HG02763 (cell line): ENCODE measurements at regions not wholly inside any gene's neighbourhood (a gene's known extent, or its start where the extent isn't known, plus 50 kb on each side); places are given as distances from the start of the nearest gene placed in this dataset.
"Not testable (repeated sequence)": the region's sequence is repeated elsewhere in the genome, so short reads cannot be mapped to it uniquely, and the experiment has no call there.

Source experiments
- ATAC-seq: cut with Tn5 transposase; IDR thresholded peaks from one replicate; pipeline ENCODE4 v1.9.1; 2021; ENCODE audit warnings: mild to moderate bottlenecking, moderate library complexity; ENCODE audit not compliant: unreplicated experiment

DNA sequence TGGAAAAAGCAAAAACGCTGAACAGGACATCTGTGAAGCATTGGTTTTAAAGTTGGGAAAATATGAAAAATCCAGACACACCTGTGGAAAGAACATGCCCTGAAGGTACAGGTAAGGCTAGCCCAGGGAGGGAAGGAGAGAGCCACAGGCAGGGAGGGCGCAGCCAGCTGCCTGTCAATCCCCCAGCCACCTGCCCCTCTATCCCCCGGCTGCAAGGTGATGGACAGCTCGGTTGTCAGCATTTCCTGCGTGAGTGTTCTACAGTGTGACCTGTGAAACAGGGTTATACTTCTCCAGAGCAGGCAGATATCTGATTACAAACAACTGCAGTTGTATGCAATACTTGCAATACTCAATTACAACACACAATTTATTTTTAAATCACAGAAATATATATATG lies 358.1 kb downstream of the SMOC2 start:
- ATAC-seq = no peak

DNA sequence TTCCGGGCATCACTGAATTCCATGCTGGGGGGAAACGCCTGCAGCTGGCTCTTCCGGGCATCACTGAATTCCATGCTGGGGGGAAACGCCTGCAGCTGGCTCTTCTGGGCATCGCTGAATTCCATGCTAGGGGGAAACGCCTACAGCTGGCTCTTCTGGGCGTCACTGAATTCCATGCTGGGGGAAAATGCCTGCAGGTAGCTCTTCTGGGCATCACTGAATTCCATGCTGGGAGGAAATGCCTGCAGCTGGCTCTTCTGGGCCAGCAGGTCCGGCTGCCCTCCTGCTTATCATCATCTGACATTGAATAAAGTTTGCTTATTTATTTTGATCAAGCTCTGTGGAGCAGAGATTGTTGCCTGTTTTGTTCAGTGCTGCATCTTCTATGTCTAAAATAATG lies 355.1 kb downstream of the SMOC2 start:
- no peak for ATAC-seq

DNA sequence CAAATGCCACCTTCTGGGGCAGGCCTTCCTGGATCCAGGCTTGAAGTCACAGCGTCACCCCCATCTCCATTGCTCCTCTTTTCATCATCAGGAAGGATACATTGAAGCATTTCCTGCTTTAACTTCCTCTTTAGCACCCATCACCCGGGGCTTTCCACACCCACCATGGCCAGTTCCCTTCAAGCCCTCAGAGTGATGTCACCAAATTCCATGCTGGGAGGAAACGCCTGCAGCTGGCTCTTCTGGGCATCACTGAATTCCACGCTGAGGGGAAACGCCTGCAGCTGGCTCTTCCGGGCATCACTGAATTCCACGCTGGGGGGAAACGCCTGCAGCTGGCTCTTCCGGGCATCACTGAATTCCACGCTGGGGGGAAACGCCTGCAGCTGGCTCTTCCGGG lies 354.6 kb downstream of the SMOC2 start:
- not testable (repeated sequence) for ATAC-seq

DNA sequence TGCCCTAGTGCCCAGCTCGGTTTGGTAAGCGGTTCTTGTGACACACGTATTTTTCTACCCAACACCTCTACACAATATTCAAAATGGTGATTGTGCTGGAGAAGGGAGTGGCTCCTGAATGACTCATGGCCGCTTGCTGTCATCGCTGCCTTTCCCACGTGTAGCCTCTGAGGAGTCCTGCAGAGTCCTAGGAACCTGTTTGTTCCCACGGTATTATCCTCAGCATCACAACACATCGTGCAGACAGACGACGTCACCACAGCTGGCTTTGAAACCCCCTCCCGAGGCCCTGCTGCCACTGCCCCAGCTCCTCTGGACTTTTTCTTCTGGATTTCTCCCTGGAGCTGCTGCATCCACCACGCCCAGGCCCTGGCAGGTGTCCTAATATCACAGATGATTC lies 353.5 kb downstream of the SMOC2 start:
- ATAC-seq = no peak

DNA sequence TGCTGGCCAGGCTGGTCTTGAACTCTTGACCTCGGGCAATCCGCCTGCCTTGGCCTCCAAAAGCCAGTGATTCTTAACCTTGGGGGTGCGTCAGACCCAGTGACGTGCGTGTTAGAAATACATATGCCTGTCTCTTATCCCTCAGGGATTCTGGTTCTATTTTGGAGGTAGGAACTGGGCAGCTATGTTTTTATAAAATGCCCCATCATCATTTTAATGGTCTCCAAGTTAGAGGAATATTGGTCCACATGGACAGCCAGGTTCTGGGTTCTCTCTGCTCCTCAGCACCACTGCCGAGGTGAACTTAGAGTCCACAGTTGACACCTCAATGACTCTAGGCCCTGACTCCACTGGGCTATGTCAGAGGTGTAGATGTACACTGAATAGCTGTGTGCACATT lies 352.7 kb downstream of the SMOC2 start:
- ATAC-seq = no peak

DNA sequence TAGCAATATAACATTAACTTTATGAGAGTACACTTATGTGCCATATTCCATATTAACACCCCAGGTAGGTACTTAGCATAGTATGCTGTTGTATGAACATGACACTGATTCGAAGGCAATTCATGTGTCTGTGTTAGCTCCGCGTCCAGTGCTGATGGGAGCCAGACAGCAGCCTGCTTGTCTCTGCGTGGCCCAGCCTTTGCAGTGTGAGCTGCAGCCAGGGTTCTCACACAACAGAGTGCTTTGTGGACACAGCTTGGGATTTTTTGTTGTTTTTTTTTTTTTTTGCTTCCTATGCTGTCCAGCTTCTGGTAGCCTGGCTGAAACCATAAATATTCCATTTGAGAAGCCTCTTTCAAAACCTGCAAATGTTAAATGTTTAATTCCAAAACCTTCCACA lies 350.9 kb downstream of the SMOC2 start:
- no peak for ATAC-seq

DNA sequence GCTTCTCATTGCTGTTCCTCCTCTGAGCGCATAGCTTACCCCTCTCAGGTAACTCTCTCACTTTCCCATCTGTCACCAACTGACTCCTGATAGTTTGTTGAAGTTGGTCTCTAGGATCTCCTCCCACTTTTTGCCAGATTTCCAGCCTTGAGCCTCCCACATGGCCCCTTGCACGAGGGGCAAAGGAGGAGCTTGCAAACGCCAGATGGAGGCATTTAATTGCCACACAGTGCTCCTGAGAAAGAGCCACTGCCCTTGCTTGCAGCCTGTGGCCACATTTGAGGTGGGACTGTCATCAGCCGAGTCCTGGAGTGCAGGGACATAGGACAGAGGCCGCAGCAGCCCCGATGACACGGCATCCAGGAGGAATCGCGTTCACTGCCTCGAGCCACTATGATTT lies 348.7 kb downstream of the SMOC2 start:
- no peak for ATAC-seq

DNA sequence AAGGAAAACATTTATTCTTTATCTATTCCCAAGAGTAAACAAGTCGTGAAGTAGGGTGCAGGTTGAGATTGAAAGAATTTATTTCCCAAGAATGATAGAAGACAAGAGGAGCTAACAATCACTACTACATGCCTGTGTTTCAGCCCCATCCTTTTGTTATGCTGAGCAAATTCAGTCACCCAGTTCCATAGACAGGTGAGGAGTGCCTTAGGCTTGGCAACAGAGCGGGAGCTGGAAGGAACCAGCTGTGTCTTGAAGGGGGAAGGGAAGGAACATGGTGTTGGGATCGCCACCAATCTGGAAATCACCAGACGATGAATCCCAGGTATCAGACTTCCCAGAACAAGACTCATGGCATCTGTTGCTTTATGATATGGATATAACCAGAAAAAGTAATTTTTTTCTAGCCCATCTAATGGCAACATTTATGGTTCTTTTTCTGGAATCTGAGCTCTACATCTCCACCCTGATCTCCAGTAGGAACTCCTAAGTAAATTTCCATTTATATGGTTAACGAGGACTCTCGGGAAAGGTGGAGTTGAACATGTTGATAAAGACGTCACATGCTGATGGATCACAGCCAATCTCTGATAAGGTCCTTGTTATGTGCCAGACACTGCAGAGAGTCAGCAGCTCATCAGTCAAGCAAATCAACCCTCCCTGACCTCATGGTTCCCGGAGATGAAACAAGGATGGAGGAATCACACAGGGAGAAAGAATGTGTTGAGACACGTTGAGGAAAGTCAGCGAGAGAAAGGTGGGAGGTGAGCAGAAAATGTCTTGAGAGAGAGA lies 344.9 kb downstream of the SMOC2 start:
- ATAC-seq = no peak

DNA sequence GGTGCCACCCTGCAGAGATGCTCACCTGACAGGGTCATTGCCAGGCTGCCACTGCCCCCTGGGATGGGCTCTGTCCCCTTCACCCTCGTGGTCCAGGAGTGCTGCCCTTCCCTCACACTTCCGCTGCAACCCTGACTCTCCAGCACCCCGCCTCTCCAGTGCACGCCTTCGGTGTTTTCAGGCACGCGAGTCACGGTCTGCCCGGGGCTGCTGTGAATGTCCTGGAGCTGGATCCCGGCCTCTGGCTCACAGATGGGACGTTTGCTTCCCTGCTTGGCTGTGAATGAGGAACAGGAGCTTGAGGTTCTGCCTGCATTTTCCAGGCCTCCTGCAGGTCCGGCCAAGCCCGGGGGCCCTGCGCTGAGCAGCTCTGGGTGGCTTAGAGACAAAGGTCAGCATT lies 343.4 kb downstream of the SMOC2 start:
- no peak for ATAC-seq

DNA sequence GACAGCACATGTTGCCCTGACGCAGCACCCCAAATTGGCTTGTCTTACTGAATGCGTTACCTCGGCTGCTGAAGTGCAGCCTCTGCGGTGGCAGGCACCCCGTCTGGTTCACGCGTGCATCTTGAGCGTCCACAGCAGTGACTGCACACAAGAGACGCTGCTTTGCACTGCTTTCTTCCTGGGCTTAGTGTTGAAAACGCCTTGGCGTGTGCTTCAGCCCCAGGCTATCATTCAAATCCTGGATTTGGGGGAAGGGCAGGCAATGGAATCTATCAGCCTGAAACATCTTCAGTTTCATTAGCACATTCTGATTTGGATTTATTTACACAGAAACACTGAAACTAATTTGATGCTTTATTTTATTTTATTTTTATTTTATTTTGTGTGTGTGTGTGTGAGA lies 342.7 kb downstream of the SMOC2 start:
- ATAC-seq = no peak

DNA sequence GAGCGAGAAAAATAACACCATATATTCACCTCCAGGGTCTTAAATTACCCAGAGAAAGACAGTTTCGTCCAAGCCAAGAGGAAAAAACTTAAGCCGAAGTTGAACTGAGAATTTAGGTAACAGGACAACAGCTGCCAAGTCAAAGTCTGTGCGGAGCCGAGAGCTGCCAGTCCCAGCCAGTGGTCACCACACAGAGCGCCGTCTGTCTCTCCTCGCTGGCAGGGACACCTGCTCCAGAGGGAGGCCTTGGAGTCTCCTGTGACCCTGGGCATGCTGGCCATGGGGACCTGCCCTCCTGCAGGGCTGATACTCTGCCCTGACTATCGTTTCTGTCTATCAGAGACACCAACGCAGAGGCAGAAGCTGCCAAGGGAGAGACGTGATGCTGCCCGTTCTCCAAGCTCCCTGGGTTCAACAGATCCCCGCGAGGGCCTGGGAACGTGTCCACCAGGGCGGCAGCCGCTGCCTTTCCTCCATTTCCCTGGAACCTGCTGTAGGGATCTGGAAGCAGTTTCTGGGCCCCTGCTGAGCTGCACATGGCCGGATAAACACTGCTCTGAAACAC lies 341.3 kb downstream of the SMOC2 start:
- ATAC-seq = no peak

DNA sequence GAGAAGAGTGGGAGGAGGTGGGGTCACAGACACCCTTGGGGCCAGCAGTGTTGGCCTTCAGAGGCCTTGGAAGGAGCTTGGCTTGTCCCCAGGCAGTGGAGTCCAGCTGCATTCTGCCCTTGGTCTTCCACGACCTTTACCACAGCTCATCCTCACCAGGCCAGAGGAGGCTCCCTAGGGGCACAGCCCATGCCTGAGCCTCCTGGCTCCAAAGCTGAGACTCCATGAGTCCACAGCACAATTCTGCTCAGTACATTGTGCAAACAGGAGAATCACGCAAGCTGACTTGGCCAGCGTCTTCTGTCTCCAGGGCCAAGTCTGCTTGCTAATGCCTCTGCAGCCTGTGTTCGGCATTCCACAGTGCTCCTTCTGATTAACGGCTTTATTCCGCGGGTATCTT lies 337.2 kb downstream of the SMOC2 start:
- ATAC-seq = no peak

DNA sequence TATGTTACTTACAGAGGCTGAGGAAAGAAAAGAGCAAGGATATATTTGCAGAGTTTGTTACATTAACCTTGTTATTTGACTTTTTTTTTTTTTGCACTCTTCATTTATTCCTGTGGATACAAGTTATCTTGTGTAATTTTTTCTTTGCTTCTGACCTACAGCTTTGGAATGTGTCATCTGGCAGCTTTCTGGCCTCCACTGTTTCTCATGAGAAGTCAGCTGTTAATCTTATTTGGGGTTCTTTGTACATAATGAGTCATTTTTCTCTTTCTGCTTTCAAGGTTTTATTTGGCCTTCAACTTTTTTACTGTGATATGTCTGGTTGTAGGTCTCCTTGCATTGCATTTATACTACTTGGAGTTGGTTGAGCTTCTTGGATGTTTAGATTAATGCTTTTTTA lies 333.4 kb downstream of the SMOC2 start:
- no peak for ATAC-seq

DNA sequence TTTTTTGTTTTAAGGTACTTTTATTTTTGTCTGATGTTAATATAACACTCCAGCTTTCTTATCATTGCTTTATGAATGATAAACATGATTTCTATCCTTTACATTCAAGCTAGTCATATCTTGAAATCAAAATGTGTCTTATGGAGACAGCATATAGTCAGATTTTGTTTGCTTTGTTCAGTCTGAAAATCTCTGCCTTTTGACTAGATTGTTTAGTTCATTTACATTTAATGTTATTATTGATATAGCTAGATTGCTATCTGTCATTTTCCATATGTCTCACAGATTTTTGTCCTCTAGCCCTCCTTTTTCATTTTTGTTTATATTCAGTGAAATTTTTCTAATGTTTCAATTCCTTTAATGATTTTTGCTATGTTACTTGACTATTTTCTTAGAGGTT lies 332.8 kb downstream of the SMOC2 start:
- no peak for ATAC-seq

DNA sequence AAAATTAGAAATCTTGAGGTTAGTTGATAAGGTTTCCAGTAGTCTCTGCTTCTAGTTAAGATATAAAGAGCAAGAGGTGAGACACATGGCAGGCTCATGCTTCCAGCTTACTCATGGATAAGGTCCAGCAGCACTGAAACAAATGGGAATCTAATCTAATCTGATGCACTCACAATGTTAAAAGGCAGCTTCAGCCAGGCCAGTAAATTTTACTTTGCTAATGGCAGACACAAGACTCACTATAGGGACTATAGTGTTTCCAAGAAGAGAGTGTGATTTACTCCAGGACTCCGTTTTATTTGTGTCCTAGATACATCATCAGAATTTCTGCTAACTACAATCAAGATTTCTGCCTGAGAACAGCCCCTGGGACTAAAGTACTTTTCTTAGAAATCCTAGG lies 324.8 kb downstream of the SMOC2 start:
- no peak for ATAC-seq

DNA sequence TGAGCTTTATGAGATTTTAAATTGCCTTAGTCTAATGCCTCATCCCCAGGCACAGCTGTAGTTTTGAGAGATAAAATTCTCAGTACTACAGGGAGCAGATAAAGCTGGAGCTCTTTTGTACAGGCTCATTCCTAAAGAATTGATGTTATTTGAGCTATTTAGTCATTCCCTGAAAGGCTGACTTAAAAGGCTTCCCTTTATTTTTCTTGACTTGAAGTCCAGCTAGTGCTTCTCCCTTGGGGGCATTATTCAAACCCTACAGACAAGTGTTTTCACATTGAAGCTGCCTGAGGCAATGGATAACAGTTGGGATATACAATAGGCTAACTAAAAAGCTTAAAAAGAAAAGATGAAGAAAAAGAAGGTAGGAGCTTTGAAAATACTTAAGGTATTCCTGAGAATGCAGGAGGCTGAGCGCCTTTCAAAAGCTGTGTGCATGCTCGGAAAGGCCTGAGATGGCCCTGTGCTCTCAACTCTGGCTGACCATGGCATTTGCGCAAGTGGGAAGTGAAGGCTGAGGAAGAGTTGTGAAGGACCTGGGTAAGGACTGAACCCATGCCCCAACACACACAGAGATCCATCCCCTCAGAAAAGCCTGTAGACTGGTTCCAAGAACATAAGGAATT lies 315.1 kb downstream of the SMOC2 start:
- ATAC-seq = no peak

DNA sequence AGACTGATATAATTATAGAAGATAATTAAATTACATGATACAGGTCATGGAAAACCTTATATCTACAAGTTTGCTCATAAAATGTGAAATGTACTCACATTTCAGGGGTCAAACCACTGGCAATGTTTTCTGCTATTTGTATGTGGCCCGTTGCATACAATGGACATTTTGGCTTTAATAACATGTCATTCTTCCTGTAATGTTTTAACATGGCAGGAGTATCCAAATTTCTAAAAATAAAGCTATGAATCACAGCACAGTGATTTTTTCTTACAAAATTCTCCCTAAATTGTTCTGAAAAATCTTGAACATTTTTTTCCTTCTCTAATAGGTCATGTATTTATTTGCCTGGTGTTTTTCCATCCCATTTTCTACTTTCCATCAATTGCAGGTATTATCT lies 305.7 kb downstream of the SMOC2 start:
- no peak for ATAC-seq

DNA sequence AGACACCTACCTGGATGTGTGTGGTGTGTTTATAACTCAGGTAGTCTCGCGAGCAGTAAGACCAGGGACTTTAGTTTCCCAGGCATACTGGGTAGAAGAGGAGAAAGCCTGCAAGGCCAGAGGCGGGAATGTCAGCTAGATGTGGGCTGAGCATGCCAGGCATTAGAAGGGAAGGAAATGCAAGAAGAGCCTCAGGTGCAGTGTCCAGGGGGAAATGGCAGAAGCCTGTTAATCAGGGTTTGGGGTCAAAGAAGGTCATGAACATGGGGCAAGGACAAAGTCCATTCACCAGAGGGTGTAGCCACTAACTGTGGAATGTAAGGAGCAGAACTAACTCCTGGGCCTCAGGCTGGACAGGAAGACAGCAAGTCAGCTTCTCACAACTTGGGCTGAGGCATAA lies 305.0 kb downstream of the SMOC2 start:
- no peak for ATAC-seq

DNA sequence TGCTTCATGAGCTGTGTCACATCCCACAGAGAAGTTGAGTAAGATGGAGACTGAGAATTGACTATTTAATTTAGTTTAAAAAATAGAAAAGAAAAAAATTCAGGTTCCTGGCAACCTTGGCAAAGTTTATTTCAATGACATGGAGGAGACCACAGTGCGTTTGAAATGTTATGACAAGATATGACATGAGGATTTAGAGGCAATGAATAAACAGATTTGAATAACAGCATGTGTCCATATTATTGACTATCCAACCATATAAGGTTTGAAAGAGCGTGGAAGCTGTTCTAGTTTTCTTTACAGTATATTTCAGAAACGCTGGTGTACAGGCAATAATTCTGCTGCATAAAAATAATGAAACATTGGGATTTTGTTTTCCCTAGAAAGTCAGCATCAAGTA lies 303.9 kb downstream of the SMOC2 start:
- no peak for ATAC-seq

DNA sequence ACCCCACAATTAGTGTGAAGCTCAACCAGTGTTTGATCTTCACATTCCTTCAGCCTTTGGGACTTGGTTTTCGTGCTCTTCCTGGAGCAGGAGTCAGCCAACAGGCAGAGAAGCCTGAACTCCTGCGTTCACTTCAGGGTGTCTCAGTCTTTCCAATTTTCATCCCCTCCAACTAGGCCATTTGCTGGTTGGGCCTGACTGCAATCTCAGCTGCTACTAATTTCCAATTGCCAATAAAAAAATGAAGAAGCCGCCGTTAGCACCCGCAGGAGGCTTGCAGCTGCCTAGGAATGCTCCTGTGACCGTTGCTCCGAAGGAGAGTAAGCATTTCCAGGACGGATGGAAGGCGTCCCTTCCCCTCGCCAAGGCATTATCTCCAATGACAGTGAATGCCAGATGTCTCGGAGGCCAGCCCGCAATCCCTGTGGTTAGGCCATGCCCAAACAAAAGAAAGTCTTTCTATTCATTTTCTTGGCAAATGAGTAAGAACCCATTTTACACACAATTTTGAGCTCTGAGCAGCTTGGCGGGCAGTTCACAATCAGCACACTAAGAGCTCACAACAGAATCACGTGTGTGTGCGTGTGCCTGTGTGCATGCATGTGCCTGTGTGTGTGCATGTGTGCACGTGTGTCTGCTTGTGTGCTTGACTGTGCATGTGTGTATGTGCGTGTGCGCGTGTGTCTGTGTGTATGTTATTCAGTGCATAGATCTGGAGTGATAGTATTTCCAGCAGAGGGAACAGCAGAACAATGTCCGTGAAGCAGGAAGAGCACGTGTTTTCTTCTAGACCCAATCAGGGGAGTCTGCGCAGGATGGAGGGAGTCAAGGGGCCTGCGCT lies 301.2 kb downstream of the SMOC2 start:
- no peak for ATAC-seq

DNA sequence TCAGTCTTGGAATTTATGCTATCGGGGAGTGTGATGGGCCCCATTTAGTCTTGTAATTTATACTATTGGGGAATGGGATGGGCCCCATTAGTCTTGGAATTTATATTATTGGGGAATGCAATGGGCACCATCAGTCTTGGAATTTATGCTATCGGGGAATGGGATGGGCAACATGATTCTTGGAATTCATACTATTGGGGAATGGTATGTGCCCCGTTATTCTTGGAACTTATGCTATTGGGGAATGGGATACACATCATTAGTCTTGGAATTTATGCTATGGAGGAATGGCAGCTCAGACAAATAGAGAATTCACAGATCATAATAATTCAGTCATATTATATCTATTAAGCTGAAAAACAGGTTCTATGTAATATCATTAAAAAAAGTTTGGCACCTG lies 300.3 kb downstream of the SMOC2 start:
- ATAC-seq = no peak

DNA sequence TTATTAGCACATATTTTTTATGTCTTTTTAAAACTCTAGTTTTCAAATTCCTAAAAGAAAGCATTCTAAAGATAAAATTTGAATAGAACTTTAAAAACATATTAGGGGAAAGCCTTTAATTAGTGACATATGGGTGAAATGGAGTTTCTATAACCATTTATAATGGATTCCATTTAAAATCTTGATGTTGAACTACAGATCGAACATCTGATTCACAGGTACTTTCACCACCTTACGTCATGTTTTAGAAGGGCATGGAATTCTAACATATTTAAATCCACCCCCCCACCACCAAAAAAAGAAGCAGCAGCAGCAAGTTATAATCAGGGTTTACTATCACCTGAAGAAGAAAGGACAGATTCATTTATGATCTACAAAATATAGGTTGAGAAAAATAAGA lies 298.4 kb downstream of the SMOC2 start:
- no peak for ATAC-seq
